Peyer's patch (tissue), 4 donors: ENCODE measurements at regions not wholly inside any gene's neighbourhood (a gene's known extent, or its start where the extent isn't known, plus 50 kb on each side); places are given as distances from the start of the nearest gene placed in this dataset.

ENCODE experiments used
- CTCF ChIP-seq, 6 experiments: fragments of 450-650 bp in 4 of 6; fragments of 200-600 bp in 2 of 6; sonication (generic) in 1 of 6; IDR thresholded peaks; one replicate each; pipeline ENCODE4 v1.5.1; 2017 to 2019; ENCODE audit warnings: antibody characterized with exemption in 6 of 6, mild to moderate bottlenecking in 3 of 6, moderate library complexity in 1 of 6
- POLR2A ChIP-seq, 2 donors: fragments of 450-650 bp; IDR thresholded peaks; one replicate each; pipeline ENCODE4 v1.5.1; 2017; ENCODE audit warnings: antibody characterized with exemption in 2 of 2, mild to moderate bottlenecking in 2 of 2, moderate library complexity in 2 of 2

- TF ChIP-seq CTCF (IDR thresholded peaks at IDR 0.05) (no peak), POLR2A (IDR thresholded peaks at IDR 0.05) (no peak)
These were observed 97.2 kb upstream of the BASP1 start for GRCh38 chr5:17120209-17120608.
